Stimulated activated effector memory CD8-positive, alpha-beta T cell treated with anti-CD3 and anti-CD28 coated beads, Interleukin-12 subunit alpha, Interleukin-12 subunit beta, amount 100 ng/mL, for 72 hours (primary cell): ENCODE measurements at regions not wholly inside any gene's neighbourhood (a gene's known extent, or its start where the extent isn't known, plus 50 kb on each side); places are given as distances from the start of the nearest gene placed in this dataset.

ENCODE experiments used
- ATAC-seq: fragments of 150-1000 bp; cut with Tn5 transposase; 2 replicates; pipeline ENCODE4 v1.10.0; 2021
- DNase-seq, 2 donors: peaks; one replicate each; pipeline ENCODE4 v3.0.0; 2021 to 2022; ENCODE audit warnings: low spot score in 2 of 2
- H3K27ac Mint-ChIP-seq: one replicate; pipeline ENCODE4 v1.8.0; 2022; ENCODE audit warnings: mild to moderate bottlenecking, mixed read lengths
- H3K36me3 Mint-ChIP-seq: one replicate; pipeline ENCODE4 v1.8.0; 2022; ENCODE audit warnings: mild to moderate bottlenecking, mixed read lengths
- H3K4me1 Mint-ChIP-seq: one replicate; pipeline ENCODE4 v1.8.0; 2022; ENCODE audit warnings: mixed read lengths
- H3K4me3 Mint-ChIP-seq: one replicate; pipeline ENCODE4 v1.8.0; 2022; ENCODE audit warnings: mild to moderate bottlenecking, mixed read lengths
- H3K9me3 Mint-ChIP-seq: one replicate; pipeline ENCODE4 v1.8.0; 2022; ENCODE audit warnings: mixed read lengths

GRCh38 chr5:88666761-88667495 lies 216.1 kb downstream of the MEF2C start:
- Mint-ChIP-seq H3K4me3 (peak overlapping the region; percentile 75), H3K4me1 (peaks cover 18% of the 10 kb centered on the region), H3K27ac (no peak overlapping the region), H3K36me3 (no peaks in the 10 kb centered on the region), H3K9me3 (no peaks in the 10 kb centered on the region)
- ATAC-seq (no peak), DNase-seq (no peak)

- Mint-ChIP-seq H3K27ac (no peak overlapping the region), H3K36me3 (no peaks in the 10 kb centered on the region), H3K4me3 (peak overlapping the region; percentile 75), H3K9me3 (no peaks in the 10 kb centered on the region), H3K4me1 (peaks cover 24% of the 10 kb centered on the region)
- no peak for DNase-seq
- no peak for ATAC-seq
Measured at GRCh38 chr5:88665750-88666215, 217.2 kb downstream of the MEF2C start.

GRCh38 chr5:88664645-88665044 lies 218.3 kb downstream of the MEF2C start:
- H3K27ac Mint-ChIP-seq = no peak overlapping the region
- ATAC-seq = no peak
- no peaks in the 10 kb centered on the region for H3K36me3 Mint-ChIP-seq
- no peak overlapping the region for H3K4me3 Mint-ChIP-seq
- no peak for DNase-seq
- H3K4me1 Mint-ChIP-seq = peaks cover 29% of the 10 kb centered on the region
- no peaks in the 10 kb centered on the region for H3K9me3 Mint-ChIP-seq

- no peak for ATAC-seq
- no peak overlapping the region for H3K27ac Mint-ChIP-seq
- DNase-seq = no peak
Measured at GRCh38 chr5:88663793-88664216, 219.2 kb downstream of the MEF2C start.

GRCh38 chr5:88662846-88663245 lies 220.1 kb downstream of the MEF2C start:
- H3K36me3 Mint-ChIP-seq = no peaks in the 10 kb centered on the region
- H3K9me3 Mint-ChIP-seq = no peaks in the 10 kb centered on the region
- no peak overlapping the region for H3K4me3 Mint-ChIP-seq
- DNase-seq = no peak
- peaks cover 27% of the 10 kb centered on the region for H3K4me1 Mint-ChIP-seq
- ATAC-seq = no peak
- no peak overlapping the region for H3K27ac Mint-ChIP-seq

More at GRCh38 chr5:88663793-88664216, 219.2 kb downstream of the MEF2C start:
- no peaks in the 10 kb centered on the region for H3K9me3 Mint-ChIP-seq
- peaks cover 29% of the 10 kb centered on the region for H3K4me1 Mint-ChIP-seq
- no peak overlapping the region for H3K4me3 Mint-ChIP-seq
- no peaks in the 10 kb centered on the region for H3K36me3 Mint-ChIP-seq

GRCh38 chr5:88661806-88662207 lies 221.2 kb downstream of the MEF2C start:
- ATAC-seq = no peak
- no peak overlapping the region for H3K27ac Mint-ChIP-seq

GRCh38 chr5:88660947-88661805 lies 221.8 kb downstream of the MEF2C start:
- DNase-seq = peak in 1 of 2 donors; percentile 62
- Mint-ChIP-seq H3K9me3 (no peaks in the 10 kb centered on the region), H3K27ac (peak overlapping the region; percentile 54), H3K4me1 (peaks cover 11% of the 10 kb centered on the region), H3K36me3 (no peaks in the 10 kb centered on the region), H3K4me3 (peak overlapping the region; percentile 58)
- ATAC-seq = peak; percentile 81

More at GRCh38 chr5:88661806-88662207, 221.2 kb downstream of the MEF2C start:
- DNase-seq = no peak
- Mint-ChIP-seq H3K4me1 (peaks cover 17% of the 10 kb centered on the region), H3K4me3 (peak overlapping the region; percentile 58), H3K9me3 (no peaks in the 10 kb centered on the region), H3K36me3 (no peaks in the 10 kb centered on the region)

- Mint-ChIP-seq H3K9me3 (no peaks in the 10 kb centered on the region), H3K4me1 (peaks cover 11% of the 10 kb centered on the region), H3K27ac (no peak overlapping the region), H3K4me3 (peak overlapping the region; percentile 58), H3K36me3 (no peaks in the 10 kb centered on the region)
- no peak for DNase-seq
- ATAC-seq = peak; percentile 58
Measured at GRCh38 chr5:88660264-88660946, 222.6 kb downstream of the MEF2C start.

- peak overlapping the region; percentile 58 for H3K4me3 Mint-ChIP-seq
- peaks cover 11% of the 10 kb centered on the region for H3K4me1 Mint-ChIP-seq
- DNase-seq (no peak), ATAC-seq (no peak)
- H3K9me3 Mint-ChIP-seq = no peaks in the 10 kb centered on the region
- no peak overlapping the region for H3K27ac Mint-ChIP-seq
- H3K36me3 Mint-ChIP-seq = no peaks in the 10 kb centered on the region
Measured at GRCh38 chr5:88659529-88660263, 223.3 kb downstream of the MEF2C start.

- Mint-ChIP-seq H3K4me3 (no peak overlapping the region), H3K4me1 (peaks cover 11% of the 10 kb centered on the region), H3K36me3 (no peaks in the 10 kb centered on the region), H3K9me3 (no peaks in the 10 kb centered on the region), H3K27ac (no peak overlapping the region)
- DNase-seq = no peak
- no peak for ATAC-seq
Measured at GRCh38 chr5:88658886-88659285, 224.1 kb downstream of the MEF2C start.

GRCh38 chr5:88657906-88658775 lies 224.8 kb downstream of the MEF2C start:
- H3K4me1 Mint-ChIP-seq = peaks cover 11% of the 10 kb centered on the region
- H3K36me3 Mint-ChIP-seq = no peaks in the 10 kb centered on the region
- no peak overlapping the region for H3K4me3 Mint-ChIP-seq
- no peaks in the 10 kb centered on the region for H3K9me3 Mint-ChIP-seq
- H3K27ac Mint-ChIP-seq = no peak overlapping the region
- DNase-seq = no peak
- no peak for ATAC-seq

- Mint-ChIP-seq H3K9me3 (no peaks in the 10 kb centered on the region), H3K4me3 (no peak overlapping the region), H3K4me1 (peaks cover 11% of the 10 kb centered on the region), H3K27ac (no peak overlapping the region), H3K36me3 (no peaks in the 10 kb centered on the region)
- ATAC-seq (no peak), DNase-seq (no peak)
Measured at GRCh38 chr5:88657136-88657535, 225.8 kb downstream of the MEF2C start.

- H3K4me3 Mint-ChIP-seq = no peak overlapping the region
Measured at GRCh38 chr5:88656221-88656950, 226.6 kb downstream of the MEF2C start.

More at GRCh38 chr5:88656221-88656950, 226.6 kb downstream of the MEF2C start:
- Mint-ChIP-seq H3K36me3 (no peaks in the 10 kb centered on the region), H3K9me3 (no peaks in the 10 kb centered on the region), H3K4me1 (peaks cover 9% of the 10 kb centered on the region), H3K27ac (no peak overlapping the region)
- ATAC-seq (no peak), DNase-seq (no peak)
